Neural cell (in vitro differentiated cells): ENCODE measurements at regions not wholly inside any gene's neighbourhood (a gene's known extent, or its start where the extent isn't known, plus 50 kb on each side); places are given as distances from the start of the nearest gene placed in this dataset.

ENCODE experiments used
- EZH2 ChIP-seq: fragments of 200-600, 300-800 bp; shearing (Covaris generic), sonication (generic); IDR thresholded peaks from 2 replicates; pipeline ENCODE4 v1.6.1; 2014; ENCODE audit warnings: antibody characterized with exemption, low read length, borderline replicate concordance, mild to moderate bottlenecking; ENCODE audit not compliant: insufficient read depth, poor library complexity, severe bottlenecking
- TAF1 ChIP-seq: IDR thresholded peaks from 2 replicates; pipeline ENCODE4 v1.6.1; 2012; ENCODE audit warnings: low read depth
- TF ChIP-seq, protein P1 (sequence below): fragments of 450-650 bp; IDR thresholded peaks from 2 replicates; pipeline ENCODE4 v1.5.1; 2014; ENCODE audit warnings: antibody characterized with exemption, mild to moderate bottlenecking, moderate library complexity; ENCODE audit not compliant: poor library complexity, severe bottlenecking

DNA sequence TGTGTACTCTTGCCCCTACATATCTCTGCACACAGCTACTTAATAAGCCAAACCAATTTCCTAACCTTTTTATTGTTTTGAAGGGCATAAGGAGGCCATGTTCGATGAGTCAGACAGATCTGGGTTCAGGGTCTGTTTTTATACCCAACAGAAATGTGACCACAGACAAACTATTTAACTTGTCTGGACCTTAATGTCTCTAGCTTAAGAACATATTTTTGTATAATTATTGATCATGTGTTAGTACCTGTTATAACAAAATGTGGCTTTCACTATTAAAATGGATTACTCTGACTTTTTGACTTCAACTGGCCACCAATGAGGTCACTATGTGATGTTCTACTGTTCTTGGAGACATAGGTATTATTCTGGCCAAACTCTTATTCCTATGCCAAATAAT lies 507.8 kb upstream of the USP24 start:
- TF ChIP-seq, protein P1, sequence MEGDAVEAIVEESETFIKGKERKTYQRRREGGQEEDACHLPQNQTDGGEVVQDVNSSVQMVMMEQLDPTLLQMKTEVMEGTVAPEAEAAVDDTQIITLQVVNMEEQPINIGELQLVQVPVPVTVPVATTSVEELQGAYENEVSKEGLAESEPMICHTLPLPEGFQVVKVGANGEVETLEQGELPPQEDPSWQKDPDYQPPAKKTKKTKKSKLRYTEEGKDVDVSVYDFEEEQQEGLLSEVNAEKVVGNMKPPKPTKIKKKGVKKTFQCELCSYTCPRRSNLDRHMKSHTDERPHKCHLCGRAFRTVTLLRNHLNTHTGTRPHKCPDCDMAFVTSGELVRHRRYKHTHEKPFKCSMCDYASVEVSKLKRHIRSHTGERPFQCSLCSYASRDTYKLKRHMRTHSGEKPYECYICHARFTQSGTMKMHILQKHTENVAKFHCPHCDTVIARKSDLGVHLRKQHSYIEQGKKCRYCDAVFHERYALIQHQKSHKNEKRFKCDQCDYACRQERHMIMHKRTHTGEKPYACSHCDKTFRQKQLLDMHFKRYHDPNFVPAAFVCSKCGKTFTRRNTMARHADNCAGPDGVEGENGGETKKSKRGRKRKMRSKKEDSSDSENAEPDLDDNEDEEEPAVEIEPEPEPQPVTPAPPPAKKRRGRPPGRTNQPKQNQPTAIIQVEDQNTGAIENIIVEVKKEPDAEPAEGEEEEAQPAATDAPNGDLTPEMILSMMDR: no peak
- TF ChIP-seq EZH2: no peak
- TF ChIP-seq TAF1: no peak
